Astrocyte of the cerebellum (primary cell): ENCODE measurements at regions not wholly inside any gene's neighbourhood (a gene's known extent, or its start where the extent isn't known, plus 50 kb on each side); places are given as distances from the start of the nearest gene placed in this dataset.

Experiments used
- DNase-seq: peaks from one replicate; pipeline ENCODE4 v3.0.0-alpha.2; 2011; ENCODE audit warnings: low read depth
- H3K4me3 ChIP-seq: 2 replicates; pipeline ENCODE4 v1.5.1; 2011; ENCODE audit warnings: mild to moderate bottlenecking, low read depth, low read length, moderate library complexity
- in situ Hi-C: cut with HindIII; loops from 2 replicates; pipeline ENCODE4 v1.10.0; 2017; ENCODE audit warnings: low sequenced_read_pairs
- TF ChIP-seq, protein P1 (sequence below): IDR thresholded peaks from 2 replicates; pipeline ENCODE4 v1.5.1; 2012; ENCODE audit warnings: low read length, low read depth, moderate library complexity, mild to moderate bottlenecking; ENCODE audit errors: missing control alignments

DNA sequence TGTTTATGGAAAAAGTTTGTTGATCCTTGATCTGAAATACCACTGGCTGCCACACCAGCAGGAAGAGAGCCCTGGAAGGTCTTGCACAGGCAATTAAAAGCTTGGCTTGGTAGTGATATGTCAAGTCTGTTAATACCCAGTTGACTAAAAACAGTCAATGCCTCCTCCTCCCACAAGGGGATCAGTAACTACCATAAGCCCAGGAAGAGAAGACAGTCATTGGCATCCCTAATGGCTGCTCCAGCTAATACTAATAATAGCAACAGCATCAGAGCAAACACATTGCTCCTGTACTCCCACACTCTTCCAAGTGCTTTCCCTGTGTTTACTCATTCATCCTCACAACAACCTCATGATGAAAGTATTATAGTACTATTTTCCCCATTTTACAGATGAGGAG lies 528.6 kb downstream of the TAFA4 start:
- TF ChIP-seq, protein P1, sequence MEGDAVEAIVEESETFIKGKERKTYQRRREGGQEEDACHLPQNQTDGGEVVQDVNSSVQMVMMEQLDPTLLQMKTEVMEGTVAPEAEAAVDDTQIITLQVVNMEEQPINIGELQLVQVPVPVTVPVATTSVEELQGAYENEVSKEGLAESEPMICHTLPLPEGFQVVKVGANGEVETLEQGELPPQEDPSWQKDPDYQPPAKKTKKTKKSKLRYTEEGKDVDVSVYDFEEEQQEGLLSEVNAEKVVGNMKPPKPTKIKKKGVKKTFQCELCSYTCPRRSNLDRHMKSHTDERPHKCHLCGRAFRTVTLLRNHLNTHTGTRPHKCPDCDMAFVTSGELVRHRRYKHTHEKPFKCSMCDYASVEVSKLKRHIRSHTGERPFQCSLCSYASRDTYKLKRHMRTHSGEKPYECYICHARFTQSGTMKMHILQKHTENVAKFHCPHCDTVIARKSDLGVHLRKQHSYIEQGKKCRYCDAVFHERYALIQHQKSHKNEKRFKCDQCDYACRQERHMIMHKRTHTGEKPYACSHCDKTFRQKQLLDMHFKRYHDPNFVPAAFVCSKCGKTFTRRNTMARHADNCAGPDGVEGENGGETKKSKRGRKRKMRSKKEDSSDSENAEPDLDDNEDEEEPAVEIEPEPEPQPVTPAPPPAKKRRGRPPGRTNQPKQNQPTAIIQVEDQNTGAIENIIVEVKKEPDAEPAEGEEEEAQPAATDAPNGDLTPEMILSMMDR: no peak
- H3K4me3 ChIP-seq: no peak overlapping the region
- in situ Hi-C loops: no loop called here
- DNase-seq: no peak

DNA sequence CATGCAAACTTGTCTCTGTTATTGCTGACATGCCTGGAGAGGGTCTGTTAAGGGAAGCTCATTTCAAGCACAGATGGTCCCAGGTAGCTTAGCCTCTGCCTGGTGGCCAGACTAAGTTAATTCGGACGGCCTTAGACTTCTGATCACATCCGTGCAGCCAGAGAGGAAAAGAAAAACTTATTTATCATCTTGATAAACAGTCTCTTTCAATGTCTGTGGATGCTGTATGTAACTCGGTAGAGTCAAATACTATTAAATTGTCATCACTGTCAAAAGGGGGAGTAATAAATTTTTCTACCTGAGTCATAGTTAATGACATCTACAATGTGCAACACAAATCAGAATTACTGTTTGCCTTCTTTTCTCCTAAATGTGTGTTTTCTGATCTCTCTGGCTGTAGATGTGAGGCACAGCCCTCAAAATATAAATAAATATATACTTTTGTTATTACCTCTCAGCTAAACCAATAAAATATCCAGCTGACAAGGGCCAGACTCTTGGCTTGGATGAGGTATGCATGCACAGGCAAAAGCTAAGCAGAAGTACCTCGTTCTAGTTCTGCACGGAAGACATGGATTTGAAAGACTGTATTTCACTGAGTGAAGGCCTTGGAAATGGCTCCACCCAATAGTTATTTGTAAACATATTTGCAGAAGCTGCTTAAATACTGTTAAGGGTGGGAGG lies 530.0 kb downstream of the TAFA4 start:
- in situ Hi-C loops: no loop called here
- H3K4me3 ChIP-seq: no peak overlapping the region
- no peak for DNase-seq
- TF ChIP-seq, protein P1: no peak

DNA sequence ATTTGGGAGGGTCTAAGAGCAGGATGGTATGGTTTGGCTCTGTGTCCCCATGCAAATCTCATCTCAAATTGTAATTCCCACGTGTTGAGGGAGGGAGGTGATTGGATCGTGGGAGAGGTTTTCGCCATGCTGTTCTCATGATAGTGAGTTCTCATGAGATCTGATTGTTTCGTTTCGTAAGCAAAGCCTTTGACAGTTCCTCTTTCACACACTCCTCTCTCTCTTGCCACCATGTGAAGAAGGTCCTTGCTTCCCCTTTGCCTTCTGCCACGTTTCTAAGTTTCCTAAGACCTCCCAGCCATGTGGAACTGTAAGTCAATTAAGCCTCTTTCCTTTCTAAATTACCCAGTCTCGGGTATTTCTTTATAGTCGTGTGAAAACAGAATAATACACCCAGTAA lies 553.7 kb downstream of the TAFA4 start:
- no peak overlapping the region for H3K4me3 ChIP-seq
- in situ Hi-C loops: no loop called here
- TF ChIP-seq, protein P1: no peak
- no peak for DNase-seq

DNA sequence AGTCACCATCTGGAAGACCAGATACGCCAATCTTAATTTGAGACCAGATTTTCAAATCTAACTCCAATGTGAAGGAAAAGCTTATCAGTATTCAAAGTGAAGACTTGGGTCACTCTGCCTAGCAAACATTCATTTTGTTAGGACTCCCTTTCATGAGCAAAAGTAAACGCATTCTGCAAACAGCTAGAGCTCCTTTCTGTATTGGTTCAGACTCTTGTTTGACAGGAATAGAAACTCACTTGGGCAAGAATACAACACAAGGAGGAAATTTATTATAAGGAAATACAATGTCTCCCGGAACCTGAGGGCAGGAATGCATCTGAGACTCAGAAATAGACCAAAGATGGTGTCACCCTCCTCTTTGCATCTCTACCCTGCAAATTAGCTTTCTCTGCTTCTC lies 558.6 kb downstream of the TAFA4 start:
- H3K4me3 ChIP-seq: no peak overlapping the region
- no peak for DNase-seq
- in situ Hi-C loops: no loop called here
- TF ChIP-seq, protein P1: no peak

DNA sequence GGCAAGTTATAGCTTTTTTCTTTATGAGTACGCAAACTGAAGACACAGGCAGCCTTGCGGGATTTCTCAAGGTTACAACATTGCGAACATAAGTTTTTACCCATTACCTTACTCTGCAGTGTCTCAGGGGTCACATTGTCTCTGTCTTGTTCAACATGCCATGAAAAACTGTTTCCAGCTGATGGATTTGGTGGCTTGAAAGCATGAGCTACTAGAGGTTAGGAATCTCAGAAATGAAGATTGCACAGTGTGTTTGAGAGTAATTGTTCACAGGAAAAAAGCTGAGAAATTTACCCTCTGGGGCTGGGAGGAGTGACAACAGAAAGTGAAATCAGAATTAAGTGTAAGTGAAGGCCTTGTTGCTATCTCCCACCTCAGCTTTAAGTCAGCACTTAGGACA lies 568.6 kb downstream of the TAFA4 start:
- H3K4me3 ChIP-seq: no peak overlapping the region
- in situ Hi-C loops: no loop called here
- DNase-seq: no peak
- TF ChIP-seq, protein P1: no peak

DNA sequence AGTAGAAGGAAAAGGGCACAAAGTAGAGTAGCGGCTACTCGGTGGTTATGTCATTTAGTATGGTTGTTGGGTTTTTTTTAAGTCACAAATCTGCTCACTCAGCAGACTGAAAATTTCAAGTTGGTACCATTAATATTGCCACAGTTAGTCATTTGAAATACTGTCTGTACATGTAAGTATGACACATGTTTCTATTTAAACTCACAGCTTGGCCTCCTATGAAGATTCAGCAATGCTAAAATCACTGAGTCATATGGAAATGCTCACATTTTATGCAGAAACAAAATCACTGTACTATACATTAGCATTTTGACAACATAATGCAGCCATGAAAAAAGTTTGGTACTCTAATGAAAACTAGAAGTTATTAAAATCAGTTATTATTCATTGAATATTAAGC lies 571.9 kb downstream of the TAFA4 start:
- TF ChIP-seq, protein P1: no peak
- in situ Hi-C loops: no loop called here
- DNase-seq: no peak
- no peak overlapping the region for H3K4me3 ChIP-seq
